HL-60 (cell line): ENCODE measurements at regions not wholly inside any gene's neighbourhood (a gene's known extent, or its start where the extent isn't known, plus 50 kb on each side); places are given as distances from the start of the nearest gene placed in this dataset.

Experiments used
- GABPA ChIP-seq: IDR thresholded peaks from 2 replicates; pipeline ENCODE4 v1.6.1; 2012; ENCODE audit warnings: low read depth
- POLR2AphosphoS5 ChIP-seq: IDR thresholded peaks from 2 replicates; pipeline ENCODE4 v1.6.1; 2012; ENCODE audit warnings: low read depth
- REST ChIP-seq: IDR thresholded peaks from 2 replicates; pipeline ENCODE4 v1.6.1; 2012; ENCODE audit warnings: low read depth; ENCODE audit not compliant: insufficient replicate concordance
- SPI1 ChIP-seq: IDR thresholded peaks from 2 replicates; pipeline ENCODE4 v1.6.1; 2012; ENCODE audit warnings: low read depth, mild to moderate bottlenecking, borderline replicate concordance
- TF ChIP-seq, protein P1 (sequence below): IDR thresholded peaks from one replicate; pipeline ENCODE4 v1.5.1; 2011; ENCODE audit warnings: low read length, control low read depth, inconsistent platforms; ENCODE audit not compliant: insufficient read depth

DNA sequence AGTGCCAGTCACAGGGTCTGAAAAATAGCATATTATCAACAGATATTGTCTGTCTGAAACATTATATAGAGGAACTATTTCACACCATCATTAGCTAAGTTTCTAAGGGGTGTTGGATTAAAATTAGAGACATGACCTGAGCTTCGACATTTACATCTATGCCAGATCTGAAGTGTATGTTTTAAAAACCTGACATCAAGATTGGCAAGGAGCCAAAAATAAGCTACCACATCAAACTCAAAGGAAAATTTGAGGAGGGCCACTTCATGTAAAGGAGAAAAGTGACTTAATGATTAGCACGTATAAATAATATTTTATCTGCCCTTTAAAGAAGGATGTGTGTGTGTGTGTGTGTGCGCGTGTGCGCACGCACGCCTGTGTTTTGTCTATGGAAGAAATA is 752.0 kb upstream of the GRM7 start:
- TF ChIP-seq, protein P1, sequence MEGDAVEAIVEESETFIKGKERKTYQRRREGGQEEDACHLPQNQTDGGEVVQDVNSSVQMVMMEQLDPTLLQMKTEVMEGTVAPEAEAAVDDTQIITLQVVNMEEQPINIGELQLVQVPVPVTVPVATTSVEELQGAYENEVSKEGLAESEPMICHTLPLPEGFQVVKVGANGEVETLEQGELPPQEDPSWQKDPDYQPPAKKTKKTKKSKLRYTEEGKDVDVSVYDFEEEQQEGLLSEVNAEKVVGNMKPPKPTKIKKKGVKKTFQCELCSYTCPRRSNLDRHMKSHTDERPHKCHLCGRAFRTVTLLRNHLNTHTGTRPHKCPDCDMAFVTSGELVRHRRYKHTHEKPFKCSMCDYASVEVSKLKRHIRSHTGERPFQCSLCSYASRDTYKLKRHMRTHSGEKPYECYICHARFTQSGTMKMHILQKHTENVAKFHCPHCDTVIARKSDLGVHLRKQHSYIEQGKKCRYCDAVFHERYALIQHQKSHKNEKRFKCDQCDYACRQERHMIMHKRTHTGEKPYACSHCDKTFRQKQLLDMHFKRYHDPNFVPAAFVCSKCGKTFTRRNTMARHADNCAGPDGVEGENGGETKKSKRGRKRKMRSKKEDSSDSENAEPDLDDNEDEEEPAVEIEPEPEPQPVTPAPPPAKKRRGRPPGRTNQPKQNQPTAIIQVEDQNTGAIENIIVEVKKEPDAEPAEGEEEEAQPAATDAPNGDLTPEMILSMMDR: no peak
- TF ChIP-seq REST: no peak
- no peak for TF ChIP-seq POLR2AphosphoS5
- no peak for TF ChIP-seq SPI1
- no peak for TF ChIP-seq GABPA
